HG03460 (cell line): ENCODE measurements at regions not wholly inside any gene's neighbourhood (a gene's known extent, or its start where the extent isn't known, plus 50 kb on each side); places are given as distances from the start of the nearest gene placed in this dataset.

Source experiments
- ATAC-seq: cut with Tn5 transposase; IDR thresholded peaks from one replicate; pipeline ENCODE4 v1.9.1; 2021; ENCODE audit not compliant: unreplicated experiment

GRCh38 chr18:60445341-60445740 is 72.8 kb upstream of the MC4R start:
- no peak for ATAC-seq

- no peak for ATAC-seq
These were observed 74.2 kb upstream of the MC4R start for GRCh38 chr18:60446821-60447220.

GRCh38 chr18:60448487-60449267 is 76.1 kb upstream of the MC4R start:
- ATAC-seq = no peak

- no peak for ATAC-seq
These were observed 79.8 kb upstream of the MC4R start for GRCh38 chr18:60452421-60452820.

- ATAC-seq = no peak
These were observed 94.1 kb upstream of the MC4R start for GRCh38 chr18:60466677-60467076.

- ATAC-seq = no peak
These were observed 97.0 kb upstream of the MC4R start for GRCh38 chr18:60469387-60470100.

- no peak for ATAC-seq
These were observed 99.1 kb upstream of the MC4R start for GRCh38 chr18:60471652-60472051.

GRCh38 chr18:60485201-60485600 is 112.6 kb upstream of the MC4R start:
- ATAC-seq = no peak

- no peak for ATAC-seq
These were observed 120.5 kb upstream of the MC4R start for GRCh38 chr18:60493066-60493465.

- no peak for ATAC-seq
These were observed 127.1 kb upstream of the MC4R start for GRCh38 chr18:60499675-60500074.

- no peak for ATAC-seq
These were observed 128.4 kb upstream of the MC4R start for GRCh38 chr18:60500960-60501359.

GRCh38 chr18:60502591-60502990 is 130.0 kb upstream of the MC4R start:
- ATAC-seq = no peak

- ATAC-seq = no peak
These were observed 130.6 kb upstream of the MC4R start for GRCh38 chr18:60503199-60503598.

- no peak for ATAC-seq
These were observed 133.6 kb upstream of the MC4R start for GRCh38 chr18:60506190-60506589.

GRCh38 chr18:60506682-60507081 is 134.1 kb upstream of the MC4R start:
- ATAC-seq = no peak

- ATAC-seq = no peak
These were observed 135.5 kb upstream of the MC4R start for GRCh38 chr18:60508108-60508507.

- ATAC-seq = no peak
These were observed 162.0 kb upstream of the MC4R start for GRCh38 chr18:60534538-60534937.

GRCh38 chr18:60537074-60537473 is 164.5 kb upstream of the MC4R start:
- no peak for ATAC-seq

- no peak for ATAC-seq
These were observed 166.3 kb upstream of the MC4R start for GRCh38 chr18:60538891-60539290.

GRCh38 chr18:60541661-60542060 is 169.1 kb upstream of the MC4R start:
- ATAC-seq = no peak

- ATAC-seq = no peak
These were observed 171.1 kb upstream of the MC4R start for GRCh38 chr18:60543646-60544045.

- ATAC-seq = no peak
These were observed 176.9 kb upstream of the MC4R start for GRCh38 chr18:60549338-60549960.
